Astrocyte (in vitro differentiated cells and primary cell): ENCODE measurements at regions not wholly inside any gene's neighbourhood (a gene's known extent, or its start where the extent isn't known, plus 50 kb on each side); places are given as distances from the start of the nearest gene placed in this dataset.

Experiments used
- DNase-seq: peaks from one replicate; pipeline ENCODE4 v3.0.0-alpha.2; 2010; ENCODE audit warnings: low read depth
- FAIRE-seq: peaks from 2 replicates; lab custom pipeline; 2011; peaks lifted over from hg19 to GRCh38; lab: Jason Lieb, UNC
- H2AFZ ChIP-seq: 2 replicates; pipeline ENCODE4 v1.6.0; 2012; ENCODE audit warnings: low read depth, low read length, inconsistent platforms
- H3K27ac ChIP-seq: 2 replicates; pipeline ENCODE4 v1.5.1; 2011; ENCODE audit warnings: low read depth, low read length, inconsistent platforms
- H3K27me3 ChIP-seq: 2 replicates; pipeline ENCODE4 v1.6.0; 2011; ENCODE audit warnings: low read length, inconsistent platforms; ENCODE audit not compliant: insufficient read depth
- H3K36me3 ChIP-seq: 2 replicates; pipeline ENCODE4 v1.5.1; 2011; ENCODE audit warnings: low read length, inconsistent platforms; ENCODE audit not compliant: insufficient read depth
- H3K4me1 ChIP-seq: 2 replicates; pipeline ENCODE4 v1.5.1; 2011; ENCODE audit warnings: low read length, inconsistent platforms; ENCODE audit not compliant: insufficient read depth
- H3K4me2 ChIP-seq: 2 replicates; pipeline ENCODE4 v1.6.0; 2012; ENCODE audit warnings: low read length, inconsistent platforms
- H3K4me3 ChIP-seq: 2 replicates; pipeline ENCODE4 v1.5.1; 2011; ENCODE audit warnings: low read depth, mild to moderate bottlenecking, low read length, inconsistent platforms; ENCODE audit not compliant: insufficient read depth
- H3K79me2 ChIP-seq: 2 replicates; pipeline ENCODE4 v1.6.0; 2012; ENCODE audit warnings: mild to moderate bottlenecking, low read length, inconsistent platforms; ENCODE audit not compliant: insufficient read depth
- H3K9ac ChIP-seq: 2 replicates; pipeline ENCODE4 v1.6.0; 2012; ENCODE audit warnings: mild to moderate bottlenecking, low read length, inconsistent platforms
- H3K9me3 ChIP-seq: 2 replicates; pipeline ENCODE4 v1.5.1; 2012; ENCODE audit warnings: low read depth, mild to moderate bottlenecking, low read length, inconsistent platforms; ENCODE audit not compliant: insufficient read depth
- H4K20me1 ChIP-seq: 2 replicates; pipeline ENCODE4 v1.6.0; 2012; ENCODE audit warnings: low read length, inconsistent platforms; ENCODE audit not compliant: insufficient read depth
- H3K27ac Mint-ChIP-seq: one replicate; pipeline ENCODE4 v1.8.0; 2021; ENCODE audit warnings: mild to moderate bottlenecking, mixed read lengths; ENCODE audit not compliant: unreplicated experiment
- H3K27me3 Mint-ChIP-seq: one replicate; pipeline ENCODE4 v1.8.0; 2021; ENCODE audit warnings: low read depth, mixed read lengths; ENCODE audit not compliant: unreplicated experiment
- H3K36me3 Mint-ChIP-seq: one replicate; pipeline ENCODE4 v1.8.0; 2021; ENCODE audit warnings: low read depth, mixed read lengths; ENCODE audit not compliant: unreplicated experiment
- H3K4me1 Mint-ChIP-seq: one replicate; pipeline ENCODE4 v1.8.0; 2021; ENCODE audit warnings: low read depth, mixed read lengths; ENCODE audit not compliant: unreplicated experiment
- H3K4me3 Mint-ChIP-seq: one replicate; pipeline ENCODE4 v1.8.0; 2021; ENCODE audit warnings: mild to moderate bottlenecking, moderate library complexity, mixed read lengths; ENCODE audit not compliant: unreplicated experiment
- H3K9me3 Mint-ChIP-seq: one replicate; pipeline ENCODE4 v1.8.0; 2021; ENCODE audit warnings: mild to moderate bottlenecking, mixed read lengths; ENCODE audit not compliant: unreplicated experiment
- EZH2 ChIP-seq: IDR thresholded peaks from 2 replicates; pipeline ENCODE4 v1.6.1; 2012; ENCODE audit warnings: mild to moderate bottlenecking, low read length, inconsistent platforms; ENCODE audit not compliant: insufficient read depth
- TF ChIP-seq, protein P1 (sequence below): IDR thresholded peaks from 2 replicates; pipeline ENCODE4 v1.5.1; 2011; ENCODE audit warnings: low read depth, mild to moderate bottlenecking, inconsistent platforms, low read length, moderate library complexity; ENCODE audit not compliant: insufficient read depth

DNA sequence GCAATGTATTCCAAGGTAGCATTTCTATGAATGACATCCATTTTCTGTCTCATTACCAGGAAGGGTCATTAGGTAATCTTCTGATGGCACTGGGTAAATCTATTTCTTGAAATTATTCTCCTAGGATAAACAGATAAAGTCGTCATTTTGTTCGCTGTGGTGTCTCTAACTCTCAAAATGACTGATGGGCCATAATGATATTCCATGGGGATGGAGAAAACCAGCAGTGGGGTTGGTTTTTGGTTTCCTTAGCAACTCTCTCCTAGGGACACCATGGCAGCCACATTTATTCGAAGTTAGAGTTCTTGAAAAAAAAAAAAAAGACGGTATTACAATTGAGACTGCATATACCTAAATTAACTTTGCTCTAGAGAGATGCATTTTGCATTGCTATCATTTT is 231.3 kb upstream of the SLCO3A1 start:
- DNase-seq (no peak), FAIRE-seq (no peak)
- H3K27ac Mint-ChIP-seq = no peak overlapping the region
- Histone ChIP-seq H3K9me3 (no peaks in the 10 kb centered on the region), H2AFZ (no peak overlapping the region), H3K9ac (no peak overlapping the region), H4K20me1 (no peaks in the 10 kb centered on the region), H3K4me2 (peak overlapping the region; percentile 3), H3K36me3 (no peaks in the 10 kb centered on the region), H3K79me2 (no peaks in the 10 kb centered on the region), H3K4me1 (no peaks in the 10 kb centered on the region), H3K27me3 (no peaks in the 10 kb centered on the region), H3K27ac (no peak overlapping the region), H3K4me3 (no peak overlapping the region)
- peaks cover 8% of the 10 kb centered on the region for H3K4me1 Mint-ChIP-seq
- TF ChIP-seq EZH2 = no peak
- TF ChIP-seq, protein P1, sequence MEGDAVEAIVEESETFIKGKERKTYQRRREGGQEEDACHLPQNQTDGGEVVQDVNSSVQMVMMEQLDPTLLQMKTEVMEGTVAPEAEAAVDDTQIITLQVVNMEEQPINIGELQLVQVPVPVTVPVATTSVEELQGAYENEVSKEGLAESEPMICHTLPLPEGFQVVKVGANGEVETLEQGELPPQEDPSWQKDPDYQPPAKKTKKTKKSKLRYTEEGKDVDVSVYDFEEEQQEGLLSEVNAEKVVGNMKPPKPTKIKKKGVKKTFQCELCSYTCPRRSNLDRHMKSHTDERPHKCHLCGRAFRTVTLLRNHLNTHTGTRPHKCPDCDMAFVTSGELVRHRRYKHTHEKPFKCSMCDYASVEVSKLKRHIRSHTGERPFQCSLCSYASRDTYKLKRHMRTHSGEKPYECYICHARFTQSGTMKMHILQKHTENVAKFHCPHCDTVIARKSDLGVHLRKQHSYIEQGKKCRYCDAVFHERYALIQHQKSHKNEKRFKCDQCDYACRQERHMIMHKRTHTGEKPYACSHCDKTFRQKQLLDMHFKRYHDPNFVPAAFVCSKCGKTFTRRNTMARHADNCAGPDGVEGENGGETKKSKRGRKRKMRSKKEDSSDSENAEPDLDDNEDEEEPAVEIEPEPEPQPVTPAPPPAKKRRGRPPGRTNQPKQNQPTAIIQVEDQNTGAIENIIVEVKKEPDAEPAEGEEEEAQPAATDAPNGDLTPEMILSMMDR = no peak
- H3K36me3 Mint-ChIP-seq = no peaks in the 10 kb centered on the region
- no peak overlapping the region for H3K4me3 Mint-ChIP-seq
- H3K27me3 Mint-ChIP-seq = peaks cover 11% of the 10 kb centered on the region
- peaks cover 3% of the 10 kb centered on the region for H3K9me3 Mint-ChIP-seq

DNA sequence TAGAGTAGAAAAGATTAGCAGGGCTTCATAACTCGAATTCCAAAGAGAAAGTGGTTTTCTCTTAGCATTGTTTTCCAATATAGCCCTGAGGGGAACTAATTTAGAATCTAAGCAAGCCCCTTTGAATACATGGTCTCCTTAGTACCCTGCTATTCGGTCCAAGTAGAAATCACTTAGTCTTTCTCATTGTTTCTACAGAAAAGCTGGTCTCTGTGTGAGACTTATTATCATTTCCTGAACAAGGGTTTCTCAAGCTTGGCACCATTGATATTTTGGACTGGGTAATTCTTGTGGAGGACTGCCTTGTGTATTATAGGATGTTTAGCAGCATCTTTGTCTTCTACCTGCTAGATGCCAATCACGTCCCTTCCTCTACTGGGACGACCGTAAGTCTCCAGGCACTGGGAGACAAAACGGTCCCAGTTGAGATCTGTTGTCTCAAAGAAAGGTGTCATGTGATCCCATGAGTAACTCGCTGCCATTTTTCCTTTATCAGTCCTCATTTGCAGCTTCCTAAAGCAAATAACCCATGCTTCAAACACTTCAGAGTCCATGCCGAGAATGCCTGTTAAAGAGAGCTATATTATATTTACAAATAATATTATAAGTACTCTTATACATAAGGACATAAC is 230.7 kb upstream of the SLCO3A1 start:
- no peak overlapping the region for H3K27ac ChIP-seq
- H3K27me3 ChIP-seq = no peaks in the 10 kb centered on the region
- no peaks in the 10 kb centered on the region for H4K20me1 ChIP-seq
- H3K4me1 Mint-ChIP-seq = peaks cover 14% of the 10 kb centered on the region
- H3K4me1 ChIP-seq = no peaks in the 10 kb centered on the region
- no peak overlapping the region for H3K9ac ChIP-seq
- no peak overlapping the region for H3K4me3 Mint-ChIP-seq
- no peaks in the 10 kb centered on the region for H3K9me3 ChIP-seq
- no peaks in the 10 kb centered on the region for H3K79me2 ChIP-seq
- H3K9me3 Mint-ChIP-seq = peaks cover 3% of the 10 kb centered on the region
- H3K27me3 Mint-ChIP-seq = peaks cover 11% of the 10 kb centered on the region
- peak overlapping the region; percentile 3 for H3K4me2 ChIP-seq
- H3K4me3 ChIP-seq = no peak overlapping the region
- FAIRE-seq (no peak), DNase-seq (no peak)
- no peak overlapping the region for H2AFZ ChIP-seq
- no peaks in the 10 kb centered on the region for H3K36me3 Mint-ChIP-seq
- no peaks in the 10 kb centered on the region for H3K36me3 ChIP-seq
- TF ChIP-seq, protein P1 = no peak
- no peak for TF ChIP-seq EZH2
- H3K27ac Mint-ChIP-seq = no peak overlapping the region

DNA sequence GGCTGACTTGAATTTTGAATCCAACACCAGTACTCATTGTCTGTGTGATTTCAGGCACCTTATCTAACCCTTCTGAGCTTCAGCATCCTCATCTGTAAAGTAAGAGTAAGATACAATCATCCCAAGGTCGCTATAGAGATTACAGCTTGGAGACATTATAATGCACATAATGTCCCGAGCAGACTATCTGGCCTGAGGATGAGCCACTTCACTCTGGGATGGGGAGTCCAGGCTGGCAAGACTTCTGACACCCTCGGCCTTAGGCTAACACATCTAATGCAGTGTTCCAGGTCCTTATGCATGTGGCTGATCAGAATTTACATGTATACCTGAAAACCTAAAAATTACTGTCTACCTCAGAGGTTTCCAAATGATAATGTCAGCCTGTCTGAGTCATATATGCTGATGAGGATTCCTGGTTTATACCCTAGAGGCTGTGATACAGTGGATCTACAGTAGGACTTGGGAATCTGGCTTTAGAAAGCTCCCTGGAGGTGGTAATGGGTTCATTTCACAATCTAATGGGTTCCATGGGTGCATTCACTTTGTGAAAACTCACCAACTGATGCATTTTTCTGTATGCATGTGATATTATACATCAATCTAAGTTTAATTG is 229.0 kb upstream of the SLCO3A1 start:
- Histone ChIP-seq H3K4me3 (no peak overlapping the region), H3K79me2 (no peaks in the 10 kb centered on the region), H4K20me1 (no peaks in the 10 kb centered on the region), H3K9ac (no peak overlapping the region), H3K36me3 (no peaks in the 10 kb centered on the region), H3K9me3 (no peaks in the 10 kb centered on the region), H3K4me2 (no peak overlapping the region), H2AFZ (no peak overlapping the region), H3K27ac (no peak overlapping the region), H3K4me1 (no peaks in the 10 kb centered on the region), H3K27me3 (no peaks in the 10 kb centered on the region)
- TF ChIP-seq EZH2 = no peak
- TF ChIP-seq, protein P1 = no peak
- Mint-ChIP-seq H3K4me3 (no peak overlapping the region), H3K9me3 (no peaks in the 10 kb centered on the region), H3K36me3 (no peaks in the 10 kb centered on the region), H3K4me1 (peaks cover 16% of the 10 kb centered on the region), H3K27ac (no peak overlapping the region), H3K27me3 (peaks cover 8% of the 10 kb centered on the region)
- FAIRE-seq = no peak
- DNase-seq = no peak
